ENCODE measurements at regions not wholly inside any gene's neighbourhood (a gene's known extent, or its start where the extent isn't known, plus 50 kb on each side); places are given as distances from the start of the nearest gene placed in this dataset.

GRCh38 chr5:175148636-175149172, 295.3 kb downstream of the DRD1 start:
- no peaks in the 10 kb centered on the region for H3K9me2 ChIP-seq (replicated peaks; ENCODE audit: low read length)
- H3K27me3 ChIP-seq (ENCODE audit: low read length): no peaks in the 10 kb centered on the region
- H3K4me2 ChIP-seq (ENCODE audit: low read length): no peak overlapping the region
- ChIA-PET POLR2A (ENCODE audit: unreplicated experiment) (no interaction called here), CTCF (no interaction called here)
- no peaks in the 10 kb centered on the region for H3K4me1 ChIP-seq (ENCODE audit: insufficient read depth, low read length)
- H3K4me3 ChIP-seq (ENCODE audit: low read length): no peak overlapping the region
- ATAC-seq: no peak
- H3F3A ChIP-seq (ENCODE audit: low read length, unreplicated experiment): no peaks in the 10 kb centered on the region
- TF ChIP-seq EZH2phosphoT487 (IDR thresholded peaks at IDR 0.05; ENCODE audit: borderline replicate concordance, low read length) (no peak), CTCF (conservative IDR thresholded peaks at IDR 0.05; ENCODE audit: low read depth, low read length) (no peak), EZH2 (IDR thresholded peaks at IDR 0.05; ENCODE audit: low read length, unreplicated experiment) (no peak)
- H3K9me3 ChIP-seq (ENCODE audit: low read length): no peaks in the 10 kb centered on the region
- H3K27ac ChIP-seq (ENCODE audit: low read length): no peak overlapping the region
- no peaks in the 10 kb centered on the region for H4K20me1 ChIP-seq (ENCODE audit: low read length)
- no peak for DNase-seq
- BruUV-seq (replicated peaks): no TSS peak
- H3K79me2 ChIP-seq (ENCODE audit: low read length): no peaks in the 10 kb centered on the region
- no peaks in the 10 kb centered on the region for H3K36me3 ChIP-seq (ENCODE audit: low read depth, low read length)
- no peak overlapping the region for H2AFZ ChIP-seq (ENCODE audit: low read length)
- intact Hi-C loops (cut with micrococcal nuclease): no loop called here
- H3K9ac ChIP-seq (ENCODE audit: low read length): no peak overlapping the region

- no peaks in the 10 kb centered on the region for H3K27me3 ChIP-seq (ENCODE audit: low read length)
- ATAC-seq: no peak
- H3K9ac ChIP-seq (ENCODE audit: low read length): no peak overlapping the region
- no peaks in the 10 kb centered on the region for H3F3A ChIP-seq (ENCODE audit: low read length, unreplicated experiment)
- no peak for DNase-seq
- no peaks in the 10 kb centered on the region for H4K20me1 ChIP-seq (ENCODE audit: low read length)
- H3K36me3 ChIP-seq (ENCODE audit: low read depth, low read length): no peaks in the 10 kb centered on the region
- H3K9me3 ChIP-seq (ENCODE audit: low read length): no peaks in the 10 kb centered on the region
- no TSS peak for BruUV-seq (replicated peaks)
- no peak overlapping the region for H2AFZ ChIP-seq (ENCODE audit: low read length)
- no peak overlapping the region for H3K27ac ChIP-seq (ENCODE audit: low read length)
- no peaks in the 10 kb centered on the region for H3K4me1 ChIP-seq (ENCODE audit: insufficient read depth, low read length)
- POLR2A ChIA-PET (ENCODE audit: unreplicated experiment): no interaction called here
- intact Hi-C loops (cut with micrococcal nuclease): no loop called here
- no peak overlapping the region for H3K4me3 ChIP-seq (ENCODE audit: low read length)
- CTCF ChIA-PET: no interaction called here
- TF ChIP-seq CTCF (conservative IDR thresholded peaks at IDR 0.05; ENCODE audit: low read depth, low read length) (no peak), EZH2 (IDR thresholded peaks at IDR 0.05; ENCODE audit: low read length, unreplicated experiment) (no peak), EZH2phosphoT487 (IDR thresholded peaks at IDR 0.05; ENCODE audit: borderline replicate concordance, low read length) (no peak)
- no peak overlapping the region for H3K4me2 ChIP-seq (ENCODE audit: low read length)
- H3K9me2 ChIP-seq (replicated peaks; ENCODE audit: low read length): no peaks in the 10 kb centered on the region
- H3K79me2 ChIP-seq (ENCODE audit: low read length): no peaks in the 10 kb centered on the region
Observed at GRCh38 chr5:175146733-175147132, 297.2 kb downstream of the DRD1 start.

GRCh38 chr5:175141421-175141820, 302.6 kb downstream of the DRD1 start:
- TF ChIP-seq EZH2phosphoT487 (IDR thresholded peaks at IDR 0.05; ENCODE audit: borderline replicate concordance, low read length) (no peak), CTCF (conservative IDR thresholded peaks at IDR 0.05; ENCODE audit: low read depth, low read length) (no peak), EZH2 (IDR thresholded peaks at IDR 0.05; ENCODE audit: low read length, unreplicated experiment) (no peak)
- Histone ChIP-seq H3K9me2 (replicated peaks; ENCODE audit: low read length) (no peaks in the 10 kb centered on the region), H3K27me3 (ENCODE audit: low read length) (no peaks in the 10 kb centered on the region), H3K4me1 (ENCODE audit: insufficient read depth, low read length) (no peaks in the 10 kb centered on the region), H3F3A (ENCODE audit: low read length, unreplicated experiment) (no peaks in the 10 kb centered on the region), H4K20me1 (ENCODE audit: low read length) (no peaks in the 10 kb centered on the region), H3K9me3 (ENCODE audit: low read length) (no peaks in the 10 kb centered on the region), H3K36me3 (ENCODE audit: low read depth, low read length) (no peaks in the 10 kb centered on the region), H3K27ac (ENCODE audit: low read length) (no peak overlapping the region), H3K4me3 (ENCODE audit: low read length) (no peak overlapping the region), H3K9ac (ENCODE audit: low read length) (no peak overlapping the region), H3K79me2 (ENCODE audit: low read length) (no peaks in the 10 kb centered on the region), H3K4me2 (ENCODE audit: low read length) (no peak overlapping the region), H2AFZ (ENCODE audit: low read length) (no peak overlapping the region)
- ChIA-PET CTCF (no interaction called here), POLR2A (ENCODE audit: unreplicated experiment) (no interaction called here)
- ATAC-seq: no peak
- intact Hi-C loops (cut with micrococcal nuclease): no loop called here
- BruUV-seq (replicated peaks): no TSS peak
- no peak for DNase-seq
